SIG-M5 treated with dmso at 0.1 percent for 504 hours (cell line): ENCODE measurements at regions not wholly inside any gene's neighbourhood (a gene's known extent, or its start where the extent isn't known, plus 50 kb on each side); places are given as distances from the start of the nearest gene placed in this dataset.
"Not testable (repeated sequence)": the region's sequence is repeated elsewhere in the genome, so short reads cannot be mapped to it uniquely, and the experiment has no call there.

Experiments used
- DNase-seq: peaks from one replicate; lab custom pipeline; 2025; ENCODE audit not compliant: unreplicated experiment; lab: John Stamatoyannopoulos, UW

- DNase-seq = no peak
Measured at GRCh38 chr7:153584132-153584531, 468.1 kb upstream of the DPP6 start.

DNA sequence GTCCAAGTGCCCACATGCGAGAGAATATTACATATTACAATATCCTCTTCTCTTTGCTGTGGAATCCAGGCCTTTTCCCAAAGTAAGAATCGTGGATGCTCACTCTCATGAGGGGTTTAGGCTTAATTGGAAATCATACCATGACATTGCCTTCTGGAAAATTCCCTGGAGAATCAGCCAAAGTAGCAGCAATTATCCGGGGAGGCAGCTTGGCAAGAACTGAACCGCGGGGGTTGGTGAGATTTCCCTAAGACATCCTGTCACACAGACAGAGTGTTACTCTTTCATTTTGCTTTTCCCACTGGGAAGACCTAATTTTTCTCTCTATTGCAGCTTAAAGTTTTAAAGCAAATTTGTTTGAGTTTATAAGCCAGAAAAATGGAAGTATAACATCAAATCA, 463.6 kb upstream of the DPP6 start:
- no peak for DNase-seq

DNA sequence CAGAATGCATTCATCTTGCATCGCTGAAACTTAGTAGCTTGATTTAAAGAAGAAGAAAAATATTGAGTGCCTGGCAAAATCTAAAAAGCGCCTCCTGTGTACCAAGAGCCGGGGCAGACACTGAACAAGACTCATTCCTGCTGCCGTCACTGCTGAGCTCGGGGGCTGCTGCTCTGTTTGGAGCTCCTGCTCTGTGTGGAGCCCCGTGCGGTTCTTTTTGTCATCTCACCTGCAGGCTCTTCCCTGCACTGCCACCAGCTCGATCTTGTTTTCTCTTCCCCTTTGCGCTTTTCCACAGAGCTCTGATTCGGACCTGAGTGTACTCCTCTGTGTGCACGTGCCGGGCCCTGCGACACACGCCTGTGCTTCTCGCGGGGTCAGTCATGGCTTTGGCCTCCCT, 462.1 kb upstream of the DPP6 start:
- DNase-seq = no peak

DNA sequence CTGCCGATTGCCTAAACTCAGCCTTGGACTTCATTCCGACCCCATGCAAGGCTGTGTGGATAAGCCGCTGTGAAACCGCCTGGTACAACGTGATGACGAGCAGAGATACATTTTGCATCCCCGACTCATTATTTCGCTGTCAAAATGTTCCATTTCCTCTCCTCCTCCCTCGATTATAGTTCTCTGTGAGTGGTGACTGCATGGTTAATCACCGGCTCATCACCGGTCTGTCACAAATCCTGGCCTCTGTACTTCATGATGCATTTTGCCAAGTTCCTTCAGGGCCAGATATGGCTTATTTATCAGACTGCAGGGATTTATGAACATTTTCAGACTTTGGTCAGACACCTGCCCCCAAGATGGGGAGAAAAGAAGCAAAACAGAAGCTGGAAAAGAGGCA, 461.6 kb upstream of the DPP6 start:
- no peak for DNase-seq

- no peak for DNase-seq
Measured at GRCh38 chr7:153607354-153607753, 444.8 kb upstream of the DPP6 start.

- DNase-seq = no peak
Measured at GRCh38 chr7:153616711-153617325, 435.4 kb upstream of the DPP6 start.

GRCh38 chr7:153627323-153627722, 424.9 kb upstream of the DPP6 start:
- DNase-seq = no peak

- no peak for DNase-seq
Measured at GRCh38 chr7:153628406-153628805, 423.8 kb upstream of the DPP6 start.

- no peak for DNase-seq
Measured at GRCh38 chr7:153628825-153629224, 423.4 kb upstream of the DPP6 start.

- DNase-seq = no peak
Measured at GRCh38 chr7:153638821-153639435, 413.3 kb upstream of the DPP6 start.

GRCh38 chr7:153640586-153640985, 411.6 kb upstream of the DPP6 start:
- DNase-seq = no peak

GRCh38 chr7:153641199-153641598, 411.0 kb upstream of the DPP6 start:
- DNase-seq = no peak

- DNase-seq = no peak
Measured at GRCh38 chr7:153642989-153643388, 409.2 kb upstream of the DPP6 start.

DNA sequence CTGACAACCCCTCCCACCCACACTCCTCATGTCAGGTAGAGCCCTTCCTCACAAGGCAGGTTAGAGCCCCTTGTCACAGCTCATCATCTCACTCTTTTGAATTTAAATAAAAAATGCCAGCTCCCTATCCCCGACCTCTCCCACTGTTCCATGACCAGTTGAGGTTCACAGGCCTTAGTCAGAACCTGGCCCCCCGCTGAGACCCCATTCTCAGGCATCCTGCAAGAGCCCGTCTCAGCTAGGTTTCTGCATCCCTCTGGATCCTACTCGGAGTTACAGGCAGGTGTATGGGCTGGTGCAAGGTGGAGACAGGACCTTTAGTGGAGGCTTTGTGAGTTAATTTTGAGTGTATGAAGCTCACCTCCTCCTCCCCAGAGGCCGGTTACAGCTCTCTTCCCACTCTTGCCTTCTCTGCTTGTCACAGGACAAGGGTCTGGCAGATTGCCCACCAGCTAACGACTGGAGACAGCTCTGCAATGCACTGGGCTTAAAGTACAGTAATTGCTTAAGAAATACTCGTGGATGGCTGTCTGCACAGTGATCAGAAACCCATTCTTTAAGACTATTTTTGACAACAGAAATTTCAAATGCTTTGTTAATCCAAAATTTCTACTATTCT, 394.9 kb upstream of the DPP6 start:
- no peak for DNase-seq

DNA sequence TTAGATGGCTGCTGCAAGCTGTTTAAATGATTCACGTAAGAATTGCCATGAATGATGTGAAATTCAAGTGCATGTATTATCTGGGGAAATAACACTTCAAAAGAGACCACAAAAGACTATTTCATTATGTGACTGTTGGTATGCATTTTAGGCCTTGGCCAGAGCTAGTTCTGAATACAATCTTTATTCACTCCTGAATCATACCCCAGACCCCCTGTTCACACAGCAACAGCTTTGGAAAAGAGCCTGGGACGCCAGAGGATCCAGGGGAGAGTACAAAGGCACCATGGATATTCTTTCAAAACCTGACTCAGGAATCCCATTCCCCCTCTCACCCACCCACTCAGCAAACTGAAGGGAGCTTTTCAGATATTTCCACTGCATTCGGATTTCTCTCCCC, 377.1 kb upstream of the DPP6 start:
- DNase-seq = no peak

GRCh38 chr7:153682628-153683027, 369.6 kb upstream of the DPP6 start:
- DNase-seq = no peak

DNA sequence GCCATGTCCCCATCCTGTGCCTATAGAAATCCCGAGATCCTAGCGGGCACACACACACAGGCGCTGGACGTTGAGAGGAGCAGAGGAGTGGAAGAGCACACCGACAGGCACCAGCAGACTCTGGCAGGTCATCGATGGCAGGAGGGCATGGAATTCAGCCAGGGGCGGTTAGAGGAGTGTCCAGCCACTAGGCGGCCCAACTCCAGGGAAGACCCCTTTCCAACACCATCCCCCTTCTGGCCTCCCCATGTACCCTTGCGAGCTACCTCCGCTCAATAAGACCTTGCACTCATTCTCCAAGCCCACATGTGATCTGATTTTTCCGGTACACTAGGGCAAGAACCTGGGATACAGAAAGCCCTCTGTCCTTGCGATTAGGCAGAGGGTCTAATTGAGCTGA, 356.0 kb upstream of the DPP6 start:
- no peak for DNase-seq

DNA sequence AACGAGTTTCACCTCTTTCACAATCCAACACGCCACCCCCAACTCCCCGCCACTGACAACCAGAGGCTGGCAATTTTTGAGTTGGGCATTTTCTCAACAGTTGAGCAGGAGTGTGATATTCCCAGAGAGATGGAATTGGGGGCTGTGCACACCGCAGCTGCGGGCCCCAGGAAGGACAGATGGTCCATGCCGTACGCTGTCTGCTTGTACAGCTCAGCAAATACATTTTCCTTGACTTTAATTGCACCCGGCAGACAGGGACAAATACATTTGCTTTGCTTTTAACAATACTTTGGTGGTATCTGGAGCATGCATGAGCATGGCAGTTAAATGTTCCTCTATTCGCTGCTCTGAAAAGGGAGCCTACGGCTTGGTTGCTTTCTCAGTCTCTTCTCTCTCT, 354.2 kb upstream of the DPP6 start:
- DNase-seq = no peak

DNA sequence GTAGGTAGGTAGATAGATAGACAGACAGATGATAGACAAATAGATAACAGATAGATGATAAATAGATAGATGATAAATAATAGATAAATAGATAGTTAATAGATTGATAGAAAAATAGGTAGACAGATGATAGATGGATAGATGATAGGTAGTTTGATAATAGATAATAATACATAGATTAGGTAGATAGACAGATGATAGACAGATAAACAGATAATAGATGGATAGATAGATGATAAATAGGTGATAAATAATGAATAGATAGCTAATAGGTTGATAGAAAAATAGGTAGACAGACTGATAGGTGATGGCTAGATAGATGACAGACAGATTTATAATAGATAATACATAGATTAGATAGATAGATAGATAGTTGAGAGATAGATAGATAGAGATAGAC, 350.5 kb upstream of the DPP6 start:
- no peak for DNase-seq

- not testable (repeated sequence) for DNase-seq
Measured at GRCh38 chr7:153723892-153724291, 328.3 kb upstream of the DPP6 start.

GRCh38 chr7:153731504-153731903, 320.7 kb upstream of the DPP6 start:
- DNase-seq = not testable (repeated sequence)

DNA sequence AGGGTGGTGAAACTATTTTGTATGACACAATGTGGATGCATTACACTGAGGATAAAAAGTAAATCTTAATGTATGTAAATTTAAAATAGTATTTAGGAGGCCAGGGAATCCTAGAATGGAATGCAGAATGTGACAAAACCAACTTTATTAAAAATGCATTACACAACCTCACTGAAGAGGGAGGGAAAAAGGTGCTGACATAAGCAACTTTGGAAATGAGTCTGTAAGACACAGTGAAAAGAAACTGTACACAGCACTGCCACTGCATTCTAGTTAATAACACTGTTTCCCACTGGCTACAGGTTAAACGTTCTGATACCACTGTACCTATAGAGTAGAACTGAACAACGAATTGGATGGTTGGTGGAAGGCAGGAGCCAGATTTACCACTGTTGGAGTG, 308.8 kb upstream of the DPP6 start:
- not testable (repeated sequence) for DNase-seq

- DNase-seq = not testable (repeated sequence)
Measured at GRCh38 chr7:153747969-153748368, 304.2 kb upstream of the DPP6 start.
